ENCODE measurements at regions not wholly inside any gene's neighbourhood (a gene's known extent, or its start where the extent isn't known, plus 50 kb on each side); places are given as distances from the start of the nearest gene placed in this dataset.
"Not testable (repeated sequence)": the region's sequence is repeated elsewhere in the genome, so short reads cannot be mapped to it uniquely, and the experiment has no call there.

DNA sequence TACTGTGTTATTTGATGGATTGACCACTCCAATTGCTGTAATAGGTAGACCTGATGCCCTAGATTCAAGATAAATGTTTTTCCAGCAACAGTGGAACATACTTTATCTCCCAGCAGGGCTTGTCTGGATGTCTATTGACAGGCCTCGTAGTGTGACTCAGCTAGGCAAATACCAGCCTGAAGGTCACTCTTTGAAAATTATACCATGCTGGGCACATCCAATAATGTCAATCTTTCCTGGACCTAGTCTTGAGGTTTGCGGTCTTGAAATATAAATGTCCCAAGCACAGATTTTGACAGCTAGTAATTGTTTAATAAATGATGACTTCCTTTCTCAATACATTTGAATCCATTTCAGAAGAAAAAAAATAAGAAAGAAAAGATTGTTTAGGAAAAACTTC lies 1138.0 kb upstream of the TMPRSS15 start:
- DNase-seq = no peak

- not testable (repeated sequence) for DNase-seq
These were observed 1140.9 kb upstream of the TMPRSS15 start for GRCh38 chr21:19544493-19544892.

DNA sequence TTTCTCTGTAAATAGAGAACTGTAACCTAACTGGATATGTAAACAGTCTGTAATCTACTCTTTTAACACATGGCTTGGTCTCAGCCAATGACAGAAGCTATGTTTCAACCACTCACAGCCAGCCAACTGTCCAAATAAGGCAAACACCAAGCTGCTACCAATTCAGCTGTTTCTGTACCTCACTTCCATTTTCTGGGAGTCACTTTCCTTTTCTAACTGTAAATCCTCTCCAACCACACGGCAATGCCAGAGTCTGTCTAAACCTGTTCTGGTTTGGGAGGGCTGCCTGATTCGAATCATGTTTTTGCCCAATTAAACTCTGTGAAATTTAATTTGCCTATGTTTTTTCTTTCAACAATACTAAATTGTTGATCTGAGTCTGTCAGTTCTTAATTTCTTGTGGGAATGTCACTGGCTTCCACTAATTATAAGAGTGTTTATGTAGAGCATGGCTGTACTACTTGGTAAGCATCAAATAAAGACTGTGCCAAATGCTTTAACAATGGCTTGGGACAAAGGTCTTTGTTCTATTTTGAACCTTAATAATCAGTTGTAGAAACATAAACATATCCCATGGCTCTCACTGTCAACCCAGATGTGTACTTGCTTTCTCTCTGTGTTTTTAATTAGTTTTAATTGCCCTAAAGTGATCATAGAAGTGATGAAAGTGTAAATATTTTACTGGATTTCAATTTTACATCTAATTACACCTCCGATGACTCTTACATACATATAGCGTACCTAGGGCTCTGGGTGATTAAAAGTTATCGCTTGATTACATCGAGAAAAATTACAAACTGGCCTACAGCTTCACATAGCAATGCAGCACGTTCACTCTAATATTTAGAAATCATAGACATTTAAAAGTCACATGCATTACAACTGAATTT lies 1144.6 kb upstream of the TMPRSS15 start:
- no peak for DNase-seq

GRCh38 chr21:19553919-19554615 lies 1150.5 kb upstream of the TMPRSS15 start:
- DNase-seq = no peak

- no peak for DNase-seq
These were observed 1153.5 kb upstream of the TMPRSS15 start for GRCh38 chr21:19557046-19557445.

- no peak for DNase-seq
These were observed 1153.9 kb upstream of the TMPRSS15 start for GRCh38 chr21:19557488-19557887.

DNA sequence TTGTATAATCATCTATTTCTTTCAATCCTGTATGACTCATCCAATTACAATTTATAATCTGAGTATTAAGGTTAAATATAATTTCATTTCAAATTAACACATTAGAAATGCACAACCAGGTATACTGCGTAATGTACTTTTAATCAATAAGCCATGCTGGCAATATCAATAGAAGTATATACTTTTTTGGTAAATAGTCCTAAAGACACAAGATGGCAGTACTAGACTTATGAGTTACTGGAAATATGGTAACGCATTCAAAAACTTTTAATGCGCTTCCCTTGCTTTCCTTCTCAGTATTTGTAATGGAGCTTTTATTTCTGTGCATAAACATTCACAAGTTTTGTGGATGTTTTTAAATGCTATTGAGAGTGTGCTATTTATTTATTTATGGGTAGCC lies 1162.0 kb upstream of the TMPRSS15 start:
- no peak for DNase-seq

DNA sequence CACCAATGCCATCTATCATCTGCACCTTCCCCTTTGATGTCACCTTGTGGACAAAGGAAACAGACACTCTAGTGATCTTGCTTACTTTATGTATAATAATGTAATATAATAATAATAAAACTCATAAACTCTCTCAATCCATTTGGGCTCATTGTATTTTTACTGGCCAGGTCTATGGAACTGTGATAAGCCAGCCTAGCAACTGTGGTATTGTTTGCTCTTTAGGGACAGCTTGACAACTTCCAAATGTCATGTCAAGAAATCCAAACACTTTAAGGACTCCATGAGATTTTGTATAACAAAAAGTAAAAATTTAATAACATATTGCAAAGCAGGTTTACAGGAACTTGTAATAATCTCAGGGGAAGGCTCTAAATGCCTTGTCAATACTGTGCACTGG lies 1163.4 kb upstream of the TMPRSS15 start:
- DNase-seq = no peak

DNA sequence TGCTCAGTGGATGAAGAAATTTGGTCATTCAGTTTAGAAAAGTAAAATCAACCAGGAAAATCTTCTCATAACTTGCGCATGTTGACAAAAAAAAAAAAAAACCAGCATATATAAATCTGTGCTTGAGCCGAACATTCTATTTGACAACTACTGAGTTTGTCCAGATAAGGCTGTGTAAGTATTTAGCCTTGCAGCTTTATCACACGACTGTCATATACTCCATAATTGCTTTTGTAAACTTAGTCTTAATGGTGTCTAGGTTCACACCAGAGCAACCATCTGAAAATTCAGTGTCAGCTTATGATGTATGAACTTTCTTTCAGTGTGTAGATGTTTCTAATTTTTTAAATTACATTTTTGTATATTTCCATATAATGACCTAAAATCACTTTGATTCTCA lies 1173.8 kb upstream of the TMPRSS15 start:
- DNase-seq = no peak

DNA sequence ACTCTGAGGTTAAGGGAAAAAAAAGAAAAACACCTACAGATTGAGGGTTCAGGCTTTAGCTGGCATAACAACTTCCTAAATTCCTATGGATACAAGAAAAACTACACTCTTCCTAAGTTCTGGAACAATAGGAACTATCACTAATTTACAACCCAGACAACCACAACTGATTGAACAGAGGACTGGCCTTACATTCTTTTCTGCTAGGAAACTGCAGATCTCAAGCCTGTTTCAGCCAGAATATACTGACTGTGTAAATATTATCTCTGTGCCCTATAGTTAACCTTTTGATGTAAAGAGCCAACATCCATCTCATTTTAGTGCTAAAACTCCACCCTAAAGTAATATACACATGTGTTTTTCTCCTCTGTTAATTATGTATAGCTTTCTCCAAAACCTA lies 1186.5 kb upstream of the TMPRSS15 start:
- no peak for DNase-seq

- DNase-seq = no peak
These were observed 1199.5 kb upstream of the TMPRSS15 start for GRCh38 chr21:19603011-19603593.

DNA sequence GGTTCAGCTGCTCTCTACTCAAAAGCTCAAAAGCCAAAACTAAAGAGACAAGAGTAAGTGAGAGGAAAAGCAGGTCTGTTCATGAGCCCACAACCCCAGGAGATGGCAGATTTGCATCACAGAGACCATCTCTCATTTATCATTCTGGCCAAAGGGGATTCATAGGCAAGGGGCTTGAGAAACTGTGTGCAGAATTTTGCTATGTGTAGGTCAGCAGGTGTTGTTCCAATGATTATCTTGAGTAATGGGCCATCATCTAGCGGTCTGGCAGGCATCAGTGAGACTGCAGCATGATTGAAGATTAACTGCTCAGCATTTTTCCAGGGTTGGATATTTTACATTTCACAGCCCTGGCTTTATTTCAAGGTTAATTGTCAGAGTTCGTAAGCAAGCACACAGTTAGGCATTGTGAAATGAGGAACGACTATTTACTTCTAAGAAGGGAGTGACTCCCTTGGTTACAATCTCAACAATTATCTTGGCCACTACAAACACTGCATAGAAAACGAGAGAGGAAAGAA lies 1204.6 kb upstream of the TMPRSS15 start:
- peak in 1 of 2 experiments; percentile 0 for DNase-seq

- no peak for DNase-seq
These were observed 1206.0 kb upstream of the TMPRSS15 start for GRCh38 chr21:19609611-19610010.

DNA sequence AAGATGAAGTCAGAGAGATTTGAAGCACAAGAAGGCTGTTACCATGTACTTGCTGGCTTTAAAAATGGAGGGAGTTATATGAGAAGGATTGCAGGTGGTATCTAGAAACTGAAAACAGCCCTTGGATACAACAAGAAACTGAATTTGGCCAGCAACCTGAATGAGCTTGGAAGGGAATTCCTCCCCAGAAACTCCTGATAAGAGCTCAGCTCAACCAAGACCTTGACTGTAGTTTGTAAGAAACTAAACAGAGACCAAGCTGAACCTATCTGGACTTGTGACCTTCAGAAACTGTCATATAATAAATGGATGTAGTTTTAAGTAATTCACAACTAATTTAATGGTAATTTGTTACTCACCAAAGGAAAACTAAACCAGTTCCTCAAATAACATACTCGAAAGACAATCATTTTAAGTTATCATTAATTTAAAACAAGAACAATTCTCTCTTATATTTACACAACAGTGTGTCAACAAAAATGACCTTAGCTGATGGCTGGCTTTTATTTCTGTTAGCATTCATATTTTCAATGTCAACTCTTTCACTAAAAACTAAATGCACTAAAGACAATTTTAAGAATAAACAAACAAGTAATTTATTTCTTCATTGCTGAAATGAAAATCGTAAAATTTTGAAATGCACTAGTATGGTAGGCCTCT lies 1218.4 kb upstream of the TMPRSS15 start:
- no peak for DNase-seq

GRCh38 chr21:19640964-19641363 lies 1237.4 kb upstream of the TMPRSS15 start:
- no peak for DNase-seq

- DNase-seq = no peak
These were observed 1244.8 kb upstream of the TMPRSS15 start for GRCh38 chr21:19648391-19648790.

DNA sequence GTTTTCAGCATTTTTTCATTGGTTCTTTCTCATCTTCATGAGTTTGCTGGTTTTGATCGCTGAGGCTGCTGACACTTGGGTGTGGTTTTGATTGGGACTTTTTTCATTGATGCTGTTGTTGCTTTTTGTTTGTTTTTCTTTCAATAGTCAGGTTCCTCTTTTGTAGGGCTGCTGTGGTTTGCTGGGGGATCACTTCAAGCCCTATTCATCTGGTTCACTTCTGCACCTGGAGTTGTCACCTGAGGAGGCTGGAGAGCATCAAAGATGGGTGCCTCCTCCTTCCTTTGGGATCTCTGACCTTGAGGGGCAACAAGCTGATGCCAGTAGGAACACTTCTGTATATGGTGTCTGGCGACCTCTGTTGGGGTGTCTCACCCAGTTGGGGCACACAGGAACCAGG lies 1279.9 kb upstream of the TMPRSS15 start:
- no peak for DNase-seq

- DNase-seq = no peak
These were observed 1280.7 kb upstream of the TMPRSS15 start for GRCh38 chr21:19684328-19684727.

- DNase-seq = no peak
These were observed 1288.6 kb upstream of the TMPRSS15 start for GRCh38 chr21:19692231-19692630.

DNA sequence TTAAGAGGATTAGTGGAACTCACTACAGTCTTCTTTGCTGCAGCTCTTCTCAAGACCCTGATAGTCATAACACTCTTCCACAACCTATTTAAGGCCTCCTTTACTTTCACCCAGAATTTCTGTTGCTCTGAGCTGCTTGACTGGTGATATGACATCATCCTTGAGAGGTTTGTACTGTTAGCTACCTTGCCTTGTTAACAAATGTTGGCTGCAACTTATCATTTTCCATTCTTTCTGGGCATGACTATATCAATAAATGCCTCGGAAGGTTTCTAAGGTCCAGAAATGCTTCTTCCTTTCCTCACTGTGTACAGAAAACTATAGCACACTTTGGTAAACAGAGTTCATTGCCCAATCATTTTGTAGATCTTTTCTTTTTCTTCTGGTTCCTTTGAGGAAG lies 1292.2 kb upstream of the TMPRSS15 start:
- DNase-seq = no peak

GRCh38 chr21:19700476-19700875 lies 1296.9 kb upstream of the TMPRSS15 start:
- DNase-seq = no peak

- no peak for DNase-seq
These were observed 1295.5 kb upstream of the NCAM2 start for GRCh38 chr21:19702726-19703125.

DNA sequence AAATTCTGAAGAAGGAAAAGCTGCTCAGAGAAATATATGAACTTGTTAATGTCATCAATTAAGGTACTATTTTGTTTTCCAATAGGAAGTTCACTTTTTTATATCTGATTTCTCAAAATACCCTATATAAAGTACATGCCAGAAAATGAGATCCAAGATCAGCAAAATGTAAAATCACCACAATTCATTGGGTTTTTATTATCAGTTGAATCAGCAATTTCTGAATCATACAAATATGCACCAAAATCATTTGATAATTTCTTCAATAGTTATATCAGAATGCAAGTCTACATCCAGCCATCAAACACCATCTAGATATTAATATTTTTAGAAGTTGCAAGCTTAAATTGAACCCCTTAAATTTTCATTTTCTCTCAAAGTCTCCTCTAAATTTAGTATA lies 1293.4 kb upstream of the NCAM2 start:
- DNase-seq = no peak

Measured in AML-193 (cell line).